ENCODE measurements at regions not wholly inside any gene's neighbourhood (a gene's known extent, or its start where the extent isn't known, plus 50 kb on each side); places are given as distances from the start of the nearest gene placed in this dataset.

GRCh38 chr11:116326146-116326545 is 446.6 kb downstream of the BUD13 start:
- no peak for TF ChIP-seq CTCF (IDR thresholded peaks at IDR 0.05)
- no peak for TF ChIP-seq POLR2AphosphoS5 (IDR thresholded peaks at IDR 0.05)
- no peak for TF ChIP-seq POLR2A (IDR thresholded peaks at IDR 0.05)

Data from prostate gland (tissue), 2 donors.